ENCODE measurements at regions not wholly inside any gene's neighbourhood (a gene's known extent, or its start where the extent isn't known, plus 50 kb on each side); places are given as distances from the start of the nearest gene placed in this dataset.

GRCh38 chr6:156430386-156430785 lies 346.8 kb upstream of the ARID1B start:
- no peak for TF ChIP-seq CTCF (IDR thresholded peaks at IDR 0.05)
- TF ChIP-seq POLR2A (IDR thresholded peaks at IDR 0.05) = no peak
